ENCODE measurements at regions not wholly inside any gene's neighbourhood (a gene's known extent, or its start where the extent isn't known, plus 50 kb on each side); places are given as distances from the start of the nearest gene placed in this dataset.

- TF ChIP-seq, protein P1, sequence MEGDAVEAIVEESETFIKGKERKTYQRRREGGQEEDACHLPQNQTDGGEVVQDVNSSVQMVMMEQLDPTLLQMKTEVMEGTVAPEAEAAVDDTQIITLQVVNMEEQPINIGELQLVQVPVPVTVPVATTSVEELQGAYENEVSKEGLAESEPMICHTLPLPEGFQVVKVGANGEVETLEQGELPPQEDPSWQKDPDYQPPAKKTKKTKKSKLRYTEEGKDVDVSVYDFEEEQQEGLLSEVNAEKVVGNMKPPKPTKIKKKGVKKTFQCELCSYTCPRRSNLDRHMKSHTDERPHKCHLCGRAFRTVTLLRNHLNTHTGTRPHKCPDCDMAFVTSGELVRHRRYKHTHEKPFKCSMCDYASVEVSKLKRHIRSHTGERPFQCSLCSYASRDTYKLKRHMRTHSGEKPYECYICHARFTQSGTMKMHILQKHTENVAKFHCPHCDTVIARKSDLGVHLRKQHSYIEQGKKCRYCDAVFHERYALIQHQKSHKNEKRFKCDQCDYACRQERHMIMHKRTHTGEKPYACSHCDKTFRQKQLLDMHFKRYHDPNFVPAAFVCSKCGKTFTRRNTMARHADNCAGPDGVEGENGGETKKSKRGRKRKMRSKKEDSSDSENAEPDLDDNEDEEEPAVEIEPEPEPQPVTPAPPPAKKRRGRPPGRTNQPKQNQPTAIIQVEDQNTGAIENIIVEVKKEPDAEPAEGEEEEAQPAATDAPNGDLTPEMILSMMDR (IDR thresholded peaks at IDR 0.05): no peak
- no peak for TF ChIP-seq POLR2A (IDR thresholded peaks at IDR 0.05)
Measured at GRCh38 chr11:112339566-112339965, 78.9 kb upstream of the PLET1 start.
